ENCODE measurements at regions not wholly inside any gene's neighbourhood (a gene's known extent, or its start where the extent isn't known, plus 50 kb on each side); places are given as distances from the start of the nearest gene placed in this dataset.

- no peak overlapping the region for H3K4me3 ChIP-seq (ENCODE audit: low read depth, low read length)
- DNase-seq (ENCODE audit: low read depth) = no peak
- TF ChIP-seq, protein P1, sequence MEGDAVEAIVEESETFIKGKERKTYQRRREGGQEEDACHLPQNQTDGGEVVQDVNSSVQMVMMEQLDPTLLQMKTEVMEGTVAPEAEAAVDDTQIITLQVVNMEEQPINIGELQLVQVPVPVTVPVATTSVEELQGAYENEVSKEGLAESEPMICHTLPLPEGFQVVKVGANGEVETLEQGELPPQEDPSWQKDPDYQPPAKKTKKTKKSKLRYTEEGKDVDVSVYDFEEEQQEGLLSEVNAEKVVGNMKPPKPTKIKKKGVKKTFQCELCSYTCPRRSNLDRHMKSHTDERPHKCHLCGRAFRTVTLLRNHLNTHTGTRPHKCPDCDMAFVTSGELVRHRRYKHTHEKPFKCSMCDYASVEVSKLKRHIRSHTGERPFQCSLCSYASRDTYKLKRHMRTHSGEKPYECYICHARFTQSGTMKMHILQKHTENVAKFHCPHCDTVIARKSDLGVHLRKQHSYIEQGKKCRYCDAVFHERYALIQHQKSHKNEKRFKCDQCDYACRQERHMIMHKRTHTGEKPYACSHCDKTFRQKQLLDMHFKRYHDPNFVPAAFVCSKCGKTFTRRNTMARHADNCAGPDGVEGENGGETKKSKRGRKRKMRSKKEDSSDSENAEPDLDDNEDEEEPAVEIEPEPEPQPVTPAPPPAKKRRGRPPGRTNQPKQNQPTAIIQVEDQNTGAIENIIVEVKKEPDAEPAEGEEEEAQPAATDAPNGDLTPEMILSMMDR (IDR thresholded peaks at IDR 0.05; ENCODE audit: low read depth, low read length, missing control alignments) = no peak
Observed at GRCh38 chr10:35852721-35853120, 210.6 kb upstream of the FZD8 start.

DNA sequence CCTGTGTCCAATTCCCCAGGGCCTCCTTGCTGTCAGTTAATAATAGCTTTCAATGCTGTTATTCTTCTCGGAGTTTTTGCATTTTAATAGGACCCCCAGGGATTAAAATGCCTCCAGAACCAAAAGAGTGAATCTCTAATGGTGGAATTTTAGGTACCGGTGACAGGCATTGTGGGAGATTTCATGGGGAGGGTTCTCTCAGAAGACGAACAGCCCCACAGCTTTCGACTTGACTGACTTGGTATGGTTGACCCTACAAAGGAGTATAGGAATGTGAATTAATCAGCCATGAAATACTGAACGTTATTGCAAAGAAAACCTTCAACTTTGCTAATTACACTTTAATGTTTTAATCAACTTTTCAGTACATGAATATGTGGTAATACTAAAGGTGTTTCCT is 206.3 kb upstream of the FZD8 start:
- no peak for DNase-seq (ENCODE audit: low read depth)
- TF ChIP-seq, protein P1 (IDR thresholded peaks at IDR 0.05; ENCODE audit: low read depth, low read length, missing control alignments) = no peak
- no peak overlapping the region for H3K4me3 ChIP-seq (ENCODE audit: low read depth, low read length)

GRCh38 chr10:35844686-35845085 is 202.6 kb upstream of the FZD8 start:
- no peak for DNase-seq (ENCODE audit: low read depth)
- no peak overlapping the region for H3K4me3 ChIP-seq (ENCODE audit: low read depth, low read length)
- TF ChIP-seq, protein P1 (IDR thresholded peaks at IDR 0.05; ENCODE audit: low read depth, low read length, missing control alignments) = no peak

DNA sequence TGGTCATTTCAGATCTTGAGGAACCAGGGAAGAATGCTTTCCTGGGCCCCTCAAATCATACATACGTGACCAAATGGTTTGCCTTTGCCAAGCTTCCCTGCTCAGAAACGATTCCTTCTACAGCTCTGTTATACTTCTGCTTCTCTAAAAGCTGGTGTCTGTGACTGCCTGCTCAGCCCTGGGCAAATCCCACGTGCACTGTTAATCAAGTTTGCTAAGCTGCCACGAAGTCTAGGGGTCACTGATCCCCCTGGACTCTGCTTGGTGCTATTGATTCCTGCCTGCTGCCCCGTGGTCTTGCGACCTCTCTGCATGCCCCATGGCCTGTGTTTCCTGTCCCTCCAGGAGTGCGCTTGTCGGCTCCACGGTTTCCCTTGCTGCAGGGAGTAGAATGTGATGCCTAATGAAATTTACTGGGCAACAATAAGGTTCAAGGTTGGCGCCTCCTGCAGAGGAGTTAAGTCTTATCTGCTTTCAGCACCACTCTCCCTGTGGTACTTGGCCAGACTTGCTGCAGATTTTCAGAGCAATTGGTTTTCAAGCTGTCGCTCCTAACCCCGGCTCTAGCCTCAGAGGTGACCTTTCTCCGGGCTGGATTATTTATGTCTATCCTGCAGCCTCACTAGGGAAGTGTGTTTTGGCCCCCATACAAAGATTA is 201.6 kb upstream of the FZD8 start:
- no peak for DNase-seq (ENCODE audit: low read depth)
- TF ChIP-seq, protein P1 (IDR thresholded peaks at IDR 0.05; ENCODE audit: low read depth, low read length, missing control alignments) = no peak
- H3K4me3 ChIP-seq (ENCODE audit: low read depth, low read length) = no peak overlapping the region

- DNase-seq (ENCODE audit: low read depth) = no peak
- H3K4me3 ChIP-seq (ENCODE audit: low read depth, low read length) = no peak overlapping the region
- TF ChIP-seq, protein P1 (IDR thresholded peaks at IDR 0.05; ENCODE audit: low read depth, low read length, missing control alignments) = no peak
Observed at GRCh38 chr10:35838054-35838453, 196.0 kb upstream of the FZD8 start.

GRCh38 chr10:35835545-35835944 is 193.4 kb upstream of the FZD8 start:
- H3K4me3 ChIP-seq (ENCODE audit: low read depth, low read length) = no peak overlapping the region
- DNase-seq (ENCODE audit: low read depth) = no peak
- TF ChIP-seq, protein P1 (IDR thresholded peaks at IDR 0.05; ENCODE audit: low read depth, low read length, missing control alignments) = no peak

GRCh38 chr10:35834877-35835494 is 192.9 kb upstream of the FZD8 start:
- TF ChIP-seq, protein P1 (IDR thresholded peaks at IDR 0.05; ENCODE audit: low read depth, low read length, missing control alignments) = no peak
- DNase-seq (ENCODE audit: low read depth) = no peak
- no peak overlapping the region for H3K4me3 ChIP-seq (ENCODE audit: low read depth, low read length)
